K562 (cell line): ENCODE measurements at regions not wholly inside any gene's neighbourhood (a gene's known extent, or its start where the extent isn't known, plus 50 kb on each side); places are given as distances from the start of the nearest gene placed in this dataset.
"Not testable (repeated sequence)": the region's sequence is repeated elsewhere in the genome, so short reads cannot be mapped to it uniquely, and the experiment has no call there.

Source experiments
- ATF1 ChIP-seq, 2 experiments: fragments of 450-650 bp in 1 of 2; IDR thresholded peaks; 2 replicates each; pipeline ENCODE4 v1.6.1; 2016; ENCODE audit warnings: missing compliant biosample characterization in 1 of 2, missing genetic modification characterization in 1 of 2
- BCOR ChIP-seq: fragments of 450-650 bp; IDR thresholded peaks from 2 replicates; pipeline ENCODE4 v1.6.1; 2016
- CGGBP1 ChIP-seq: fragments of 250-450 bp; sonication (Bioruptor Pico); IDR thresholded peaks from 2 replicates; pipeline ENCODE4 v1.9.0; 2021; ENCODE audit warnings: mild to moderate bottlenecking
- HINFP ChIP-seq: fragments of 450-650 bp; conservative IDR thresholded peaks from 2 replicates; pipeline ENCODE4 v1.6.1; 2016; ENCODE audit warnings: missing genetic modification characterization, low read depth, mild to moderate bottlenecking, control low read depth, missing compliant biosample characterization
- KLF13 ChIP-seq: fragments of 450-650 bp; IDR thresholded peaks from 2 replicates; pipeline ENCODE4 v1.6.1; 2016; ENCODE audit warnings: missing genetic modification characterization, low read depth, mild to moderate bottlenecking, missing compliant biosample characterization, moderate library complexity, borderline replicate concordance
- LCOR ChIP-seq: sonication (generic); formaldehyde crosslinking; IDR thresholded peaks from 2 replicates; pipeline ENCODE4 v1.8.0; 2022; ENCODE audit warnings: mild to moderate bottlenecking, missing genetic modification reagents
- MNT ChIP-seq, 2 experiments: fragments of 450-650 bp; conservative IDR thresholded peaks; 2 replicates each; pipeline ENCODE4 v1.6.1; 2017; ENCODE audit warnings: mild to moderate bottlenecking in 2 of 2, moderate library complexity in 2 of 2
- MYBL2 ChIP-seq, 2 experiments: fragments of 450-650 bp in 1 of 2; sonication (generic) in 1 of 2; formaldehyde crosslinking in 1 of 2; IDR thresholded peaks; 2 replicates each; pipeline versions ENCODE4 v1.6.1 to v1.8.1; 2017 to 2022; ENCODE audit warnings: borderline replicate concordance in 1 of 2, inconsistent platforms in 1 of 2, low read depth in 1 of 2, mild to moderate bottlenecking in 1 of 2, missing genetic modification reagents in 1 of 2, moderate library complexity in 1 of 2
- NEUROD1 ChIP-seq: fragments of 150-350 bp; IDR thresholded peaks from 2 replicates; pipeline ENCODE4 v1.6.1; 2014; ENCODE audit warnings: borderline replicate concordance, low read length, low read depth; ENCODE audit not compliant: partially characterized antibody
- NFRKB ChIP-seq: fragments of 450-650 bp; IDR thresholded peaks from 2 replicates; pipeline ENCODE4 v1.6.1; 2016; ENCODE audit warnings: low read depth
- PML ChIP-seq: IDR thresholded peaks from 2 replicates; pipeline ENCODE4 v1.6.1; 2012; ENCODE audit warnings: low read length, inconsistent platforms
- POLR2A ChIP-seq: fragments of 450-650 bp; conservative IDR thresholded peaks from 2 replicates; pipeline ENCODE4 v1.6.1; 2016
- POLR2AphosphoS2 ChIP-seq: IDR thresholded peaks from 2 replicates; pipeline ENCODE4 v1.6.1; 2012; ENCODE audit warnings: low read length, improper control_type of control experiment
- RBM25 ChIP-seq: fragments of 200-400 bp; formaldehyde crosslinking; IDR thresholded peaks from 2 replicates; pipeline ENCODE4 v1.6.1; 2018; ENCODE audit warnings: low read length, low read depth, moderate library complexity; ENCODE audit not compliant: severe bottlenecking
- RCOR1 ChIP-seq, 2 experiments: IDR thresholded peaks; 2 replicates each; pipeline ENCODE4 v1.6.1; 2012; ENCODE audit warnings: low read depth in 2 of 2, low read length in 2 of 2, borderline replicate concordance in 1 of 2, improper control_type of control experiment in 1 of 2
- TAF7 ChIP-seq: fragments of 450-650 bp; IDR thresholded peaks from 2 replicates; pipeline ENCODE4 v1.6.1; 2016; ENCODE audit warnings: missing genetic modification characterization, missing compliant biosample characterization
- YY1 ChIP-seq, 3 experiments: IDR thresholded peaks; 2 replicates each; pipeline ENCODE4 v1.6.1; 2011; ENCODE audit warnings: low read length in 2 of 3, mild to moderate bottlenecking in 2 of 3, moderate library complexity in 2 of 3, borderline replicate concordance in 1 of 3, control low read depth in 1 of 3, low read depth in 1 of 3; ENCODE audit not compliant: insufficient read depth in 3 of 3, insufficient replicate concordance in 2 of 3, control insufficient read depth in 1 of 3, insufficient read length in 1 of 3; ENCODE audit errors: extremely low read depth in 1 of 3
- ZBTB5 ChIP-seq: fragments of 450-650 bp; IDR thresholded peaks from 2 replicates; pipeline ENCODE4 v1.6.1; 2017; ENCODE audit warnings: antibody characterized with exemption
- ZNF24 ChIP-seq: fragments of 450-650 bp; IDR thresholded peaks from 2 replicates; pipeline ENCODE4 v1.6.1; 2016

GRCh38 chr6:27807441-27808241, 104.6 kb downstream of the OR2B2 start (continued):
- peak in 1 of 3 experiments; percentile 61 for TF ChIP-seq YY1 (IDR thresholded peaks at IDR 0.05; ENCODE audit: borderline replicate concordance in 1 of 3, control insufficient read depth in 1 of 3, extremely low read depth in 1 of 3, insufficient read depth in 3 of 3, insufficient read length in 1 of 3, insufficient replicate concordance in 2 of 3, low read depth in 1 of 3, low read length in 2 of 3)
- TF ChIP-seq NFRKB, result peak; percentile 58
- peak; percentile 60 for TF ChIP-seq NEUROD1
- 0 out of 2 replicates have a peak, but pooled peaks have one; percentile 14 for TF ChIP-seq KLF13 (tag)
- TF ChIP-seq ZNF24, result peak; percentile 3; the same call in 1 of the 2 replicates
- peak; percentile 28; the same call in 1 of the 2 replicates for TF ChIP-seq TAF7
- TF ChIP-seq MNT (conservative IDR thresholded peaks at IDR 0.05), result peak in 1 of 2 experiments; percentile 36; a peak in 2 of 4 replicates
- 0 out of 2 replicates have a peak, but pooled peaks have one; percentile 34 for TF ChIP-seq BCOR
- TF ChIP-seq CGGBP1 (CRISPR knock-in tag), result peak; percentile 85; the same call in 1 of the 2 replicates
- peak; percentile 85 for TF ChIP-seq MYBL2 (IDR thresholded peaks at IDR 0.05; ENCODE audit: low read depth)
- TF ChIP-seq MYBL2 (CRISPR knock-in tag; IDR thresholded peaks at IDR 0.05; ENCODE audit: borderline replicate concordance); ATF1 (CRISPR knock-in tag; IDR thresholded peaks at IDR 0.05): not testable (repeated sequence)
- 0 out of 2 replicates have a peak, but pooled peaks have one; percentile 34 for TF ChIP-seq HINFP (tag)
- peak; percentile 96 for TF ChIP-seq ATF1 (tag; IDR thresholded peaks at IDR 0.05)
- TF ChIP-seq RCOR1 (IDR thresholded peaks at IDR 0.05; ENCODE audit: borderline replicate concordance in 1 of 2, low read depth in 2 of 2, low read length in 2 of 2), result peak in 1 of 2 experiments; percentile 11; a peak in 1 of 4 replicates
- TF ChIP-seq POLR2A, result peak; percentile 99
- peak; percentile 53; the same call in 1 of the 2 replicates for TF ChIP-seq POLR2AphosphoS2
- peak; percentile 90 for TF ChIP-seq PML
- peak; percentile 76; the same call in 1 of the 2 replicates for TF ChIP-seq ZBTB5
- peak; percentile 92 for TF ChIP-seq RBM25
- peak; percentile 79; the same call in 1 of the 2 replicates for TF ChIP-seq LCOR (CRISPR knock-in tag)
